HepG2 (cell line): ENCODE measurements at regions not wholly inside any gene's neighbourhood (a gene's known extent, or its start where the extent isn't known, plus 50 kb on each side); places are given as distances from the start of the nearest gene placed in this dataset.

Source experiments
- ATAC-seq: fragments of 200-7000 bp; cut with Tn5 transposase; 3 replicates; pipeline ENCODE4 v1.9.1; 2020; ENCODE audit warnings: mild to moderate bottlenecking, moderate library complexity
- BruUV-seq: library from RNA; stranded (reverse); fragments of 400-500 nt; replicated peaks from 2 replicates; lab custom pipeline; 2021; lab: Mats Ljungman, UMichigan
- CTCF ChIA-PET: fragments of 300-600 bp; formaldehyde crosslinking; extraction: SDS; loops from one replicate; lab custom pipeline; 2021; ENCODE audit warnings: low total read pairs, inconsistent platforms, low intra/inter-chr PET ratio; lab: Yijun Ruan, JAX
- POLR2A ChIA-PET: fragments of 350-600 bp; sonication (Branson Sonifier 250); formaldehyde crosslinking; loops from one replicate; lab custom pipeline; 2020; ENCODE audit warnings: antibody characterized with exemption, inconsistent platforms; lab: Yijun Ruan, JAX
- DNase-seq: peaks from one replicate; pipeline ENCODE4 v3.0.0-alpha.2; 2015; ENCODE audit warnings: low spot score
- FAIRE-seq: peaks from 3 replicates; lab custom pipeline; 2011; peaks lifted over from hg19 to GRCh38; lab: Jason Lieb, UNC
- H2AFZ ChIP-seq: one replicate; pipeline ENCODE4 v1.6.1; 2011; ENCODE audit warnings: low read length, inconsistent platforms
- H3K27ac ChIP-seq: fragments of 300-600 bp; 3 replicates; pipeline ENCODE4 v1.8.0; 2011; ENCODE audit warnings: mixed run types, mild to moderate bottlenecking, mixed read lengths, low read length, inconsistent platforms; ENCODE audit not compliant: insufficient read depth; ENCODE audit errors: extremely low read length
- H3K27me3 ChIP-seq, 2 experiments: fragments of 200-600 bp in 1 of 2; 2 replicates in 1 of 2; 3 replicates in 1 of 2; pipeline versions ENCODE4 v1.6.0 to v1.8.0; 2011; ENCODE audit warnings: low read length in 2 of 2, mild to moderate bottlenecking in 2 of 2, moderate library complexity in 2 of 2, inconsistent platforms in 1 of 2; ENCODE audit not compliant: insufficient read depth in 2 of 2, control insufficient read depth in 1 of 2
- H3K36me3 ChIP-seq, 2 experiments: fragments of 200-600 bp in 1 of 2; replicated peaks in 1 of 2; 2 replicates in 1 of 2; 3 replicates in 1 of 2; pipeline versions ENCODE4 v1.5.1 to v1.8.0; 2011; ENCODE audit warnings: low read length in 2 of 2, inconsistent platforms in 1 of 2; ENCODE audit not compliant: insufficient read depth in 2 of 2, control insufficient read depth in 1 of 2
- H3K4me1 ChIP-seq: 2 replicates; pipeline ENCODE4 v1.5.1; 2012; ENCODE audit warnings: low read length, inconsistent platforms; ENCODE audit not compliant: insufficient read depth
- H3K4me2 ChIP-seq: 2 replicates; pipeline ENCODE4 v1.6.0; 2011; ENCODE audit warnings: low read depth, low read length, inconsistent platforms
- H3K4me3 ChIP-seq, 3 experiments: fragments of 200-600 bp in 1 of 3; sonication (generic), shearing (Covaris generic) in 1 of 3; replicated peaks in 1 of 3; 2 replicates each; pipeline ENCODE4 v1.5.1; 2011 to 2016; ENCODE audit warnings: low read length in 3 of 3, inconsistent platforms in 2 of 3, low read depth in 2 of 3, mild to moderate bottlenecking in 2 of 3, control low read depth in 1 of 3, mixed read lengths in 1 of 3; ENCODE audit not compliant: insufficient read depth in 1 of 3
- H3K79me2 ChIP-seq: one replicate; pipeline ENCODE4 v1.6.1; 2011; ENCODE audit warnings: low read length, inconsistent platforms; ENCODE audit not compliant: insufficient read depth
- H3K9ac ChIP-seq: 2 replicates; pipeline ENCODE4 v1.6.0; 2011; ENCODE audit warnings: mild to moderate bottlenecking, low read depth, low read length, inconsistent platforms; ENCODE audit not compliant: insufficient read depth
- H3K9me3 ChIP-seq: 2 replicates; pipeline ENCODE4 v1.5.1; 2012; ENCODE audit warnings: mild to moderate bottlenecking, low read length
- H4K20me1 ChIP-seq: 2 replicates; pipeline ENCODE4 v1.6.0; 2011; ENCODE audit warnings: inconsistent platforms, mild to moderate bottlenecking, low read length, moderate library complexity; ENCODE audit not compliant: insufficient read depth
- BRF2 ChIP-seq: sonication (generic); formaldehyde crosslinking; IDR thresholded peaks from 2 replicates; pipeline ENCODE4 v1.8.1; 2022; ENCODE audit warnings: mild to moderate bottlenecking, missing genetic modification reagents
- ESRRA ChIP-seq: sonication (generic); formaldehyde crosslinking; IDR thresholded peaks from 2 replicates; pipeline ENCODE4 v1.5.1; 2020; ENCODE audit warnings: mild to moderate bottlenecking, low read depth, missing genetic modification reagents
- HHEX ChIP-seq: IDR thresholded peaks from 2 replicates; pipeline ENCODE4 v1.6.1; 2016; ENCODE audit warnings: control low read depth
- MAFF ChIP-seq: IDR thresholded peaks from 2 replicates; pipeline ENCODE4 v1.6.1; 2011; ENCODE audit warnings: low read depth, low read length, improper control_type of control experiment
- PHF21A ChIP-seq: sonication (generic); formaldehyde crosslinking; IDR thresholded peaks from 2 replicates; pipeline ENCODE4 v1.5.0; 2020; ENCODE audit warnings: mild to moderate bottlenecking, missing genetic modification reagents
- PTBP1 ChIP-seq: fragments of 200-400 bp; formaldehyde crosslinking; IDR thresholded peaks from 2 replicates; pipeline ENCODE4 v1.6.1; 2018; ENCODE audit warnings: low read length, low read depth; ENCODE audit not compliant: poor library complexity, severe bottlenecking
- STAG1 ChIP-seq: sonication (generic); formaldehyde crosslinking; IDR thresholded peaks from 2 replicates; pipeline ENCODE4 v1.4.0; 2020; ENCODE audit warnings: missing genetic modification reagents
- THAP8 ChIP-seq: sonication (generic); formaldehyde crosslinking; IDR thresholded peaks from 2 replicates; pipeline ENCODE4 v1.5.1; 2020; ENCODE audit warnings: missing genetic modification reagents, mild to moderate bottlenecking, borderline replicate concordance
- ZNF276 ChIP-seq: sonication (generic); formaldehyde crosslinking; IDR thresholded peaks from 2 replicates; pipeline ENCODE4 v1.4.0; 2020; ENCODE audit warnings: mild to moderate bottlenecking, low read depth, missing genetic modification reagents
- ZNF616 ChIP-seq: sonication (generic); formaldehyde crosslinking; IDR thresholded peaks from 2 replicates; pipeline ENCODE4 v1.5.0; 2020; ENCODE audit warnings: low read depth, mild to moderate bottlenecking, missing genetic modification reagents
- ZNF713 ChIP-seq: sonication (generic); formaldehyde crosslinking; IDR thresholded peaks from 2 replicates; pipeline ENCODE4 v1.4.0; 2020; ENCODE audit warnings: mild to moderate bottlenecking, missing genetic modification reagents
- ZNF746 ChIP-seq: sonication (generic); formaldehyde crosslinking; IDR thresholded peaks from 2 replicates; pipeline ENCODE4 v1.8.0; 2022; ENCODE audit warnings: mild to moderate bottlenecking, missing genetic modification reagents
- ZNF749 ChIP-seq: sonication (generic); formaldehyde crosslinking; IDR thresholded peaks from 2 replicates; pipeline ENCODE4 v1.8.0; 2022; ENCODE audit warnings: mild to moderate bottlenecking, missing genetic modification reagents, moderate library complexity, borderline replicate concordance
- ZNF782 ChIP-seq: sonication (generic); formaldehyde crosslinking; IDR thresholded peaks from 2 replicates; pipeline ENCODE4 v1.4.0; 2020; ENCODE audit warnings: missing genetic modification reagents, mild to moderate bottlenecking, borderline replicate concordance
- ZZZ3 ChIP-seq: sonication (generic); formaldehyde crosslinking; IDR thresholded peaks from 2 replicates; pipeline ENCODE4 v1.4.0; 2020; ENCODE audit warnings: missing genetic modification reagents, mild to moderate bottlenecking, borderline replicate concordance
- WGBS: methylation state at CpG from one replicate; pipeline ENCODE4 v1.1.6; 2017; ENCODE audit warnings: low lambda C conversion rate; 5-methylcytosine and 5-hydroxymethylcytosine counted together
- in situ Hi-C: cut with HindIII; loops from 2 replicates; pipeline ENCODE4 v1.10.0; 2017; ENCODE audit warnings: low pct_unique_long_range_greater_than_20kb; ENCODE audit not compliant: extremely low pct_ligation_motif_present
- intact Hi-C: fragments of 100-400 bp; cut with micrococcal nuclease; formaldehyde crosslinking; loops from one replicate; pipeline ENCODE4 v1.10.0; 2022; ENCODE audit not compliant: unreplicated experiment

DNA sequence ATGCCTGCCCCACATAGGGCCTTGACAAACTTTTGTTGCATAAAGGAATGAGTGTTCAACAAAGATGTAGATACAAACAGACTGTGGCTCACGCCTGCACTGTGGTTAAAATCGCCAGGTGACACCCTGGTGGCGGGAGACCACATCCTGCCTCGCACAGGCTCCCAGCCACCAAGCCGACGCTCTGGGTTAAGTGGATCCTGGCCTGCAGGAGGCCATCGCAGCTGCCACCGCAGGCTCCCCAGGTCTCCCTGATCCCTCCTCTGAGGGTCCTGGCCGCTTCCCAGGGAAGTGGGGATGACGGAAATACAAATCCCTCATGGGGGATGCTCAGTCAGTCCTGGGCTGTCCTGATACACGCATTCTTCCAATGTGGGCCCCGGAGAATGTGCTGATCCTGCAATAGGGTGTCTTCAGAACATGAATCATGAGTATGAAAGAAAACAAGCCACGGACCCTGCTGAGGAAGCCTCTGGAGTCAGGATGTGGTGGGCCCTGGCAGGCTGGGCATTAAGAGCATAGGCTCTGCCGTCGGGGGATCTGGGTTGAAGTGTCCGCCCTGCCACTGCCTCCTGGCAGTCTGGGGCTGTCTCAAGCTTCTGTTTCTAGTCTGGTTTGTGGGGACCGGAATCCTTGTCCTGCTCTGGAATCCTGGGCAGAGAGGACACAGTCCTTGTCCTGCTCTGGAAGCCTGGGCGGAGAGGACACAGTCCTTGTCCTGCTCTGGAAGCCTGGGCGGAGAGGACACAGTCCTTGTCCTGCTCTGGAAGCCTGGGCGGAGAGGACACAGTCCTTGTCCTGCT lies 53.5 kb upstream of the BEGAIN start:
- Histone ChIP-seq H2AFZ (no peak overlapping the region), H3K27ac (no peak overlapping the region), H3K27me3 (peaks cover 11 to 23% of the 10 kb centered on the region in 2 experiments; a peak in 4 of 5 replicates), H3K4me1 (peaks cover 16% of the 10 kb centered on the region), H3K4me2 (no peak overlapping the region), H4K20me1 (no peaks in the 10 kb centered on the region), H3K9ac (no peak overlapping the region), H3K9me3 (no peaks in the 10 kb centered on the region), H3K36me3 (no peaks in the 10 kb centered on the region), H3K79me2 (no peaks in the 10 kb centered on the region), H3K4me3 (no peak overlapping the region)
- intact Hi-C loops (no loop called here), in situ Hi-C loops (loop anchor here (5.0 kb wide), 2 partner anchors 108 to 218 kb away; no protein-coding TSS in a partner anchor)
- WGBS: 32% methylated on average over 9 of the region's 20 CpGs
- POLR2A ChIA-PET: no interaction called here
- CTCF ChIA-PET: no interaction called here
- ATAC-seq: peak; percentile 63
- no TSS peak for BruUV-seq
- no peak for FAIRE-seq
- DNase-seq: no peak
- TF ChIP-seq BRF2 (no peak), STAG1 (CRISPR knock-in tag) (no peak), PTBP1 (no peak), ESRRA (CRISPR knock-in tag) (no peak), MAFF (0 out of 2 replicates have a peak, but pooled peaks have one; percentile 29), ZNF616 (CRISPR knock-in tag) (no peak), THAP8 (no peak), ZNF782 (CRISPR knock-in tag) (no peak), ZNF276 (CRISPR knock-in tag) (no peak), ZZZ3 (CRISPR knock-in tag) (no peak), HHEX (CRISPR knock-in tag) (no peak), ZNF749 (CRISPR knock-in tag) (no peak), ZNF713 (CRISPR knock-in tag) (no peak), PHF21A (CRISPR knock-in tag) (0 out of 2 replicates have a peak, but pooled peaks have one; percentile 19), ZNF746 (CRISPR knock-in tag) (no peak)
